BJ (cell line): ENCODE measurements at regions not wholly inside any gene's neighbourhood (a gene's known extent, or its start where the extent isn't known, plus 50 kb on each side); places are given as distances from the start of the nearest gene placed in this dataset.

Experiments
- CTCF ChIA-PET: fragments of 350-600 bp; formaldehyde crosslinking; extraction: SDS; loops from one replicate; lab custom pipeline; 2021; ENCODE audit warnings: antibody characterized with exemption, inconsistent platforms; lab: Yijun Ruan, JAX
- POLR2A ChIA-PET: fragments of 300-600 bp; sonication (Branson Sonifier 250); formaldehyde crosslinking; extraction: SDS; loops from one replicate; lab custom pipeline; 2021; ENCODE audit warnings: antibody characterized with exemption; lab: Charles Lee
- DNase-seq: peaks from one replicate; pipeline ENCODE4 v3.0.0-alpha.2; 2011; ENCODE audit warnings: low read depth
- H3K27me3 ChIP-seq: 2 replicates; pipeline ENCODE4 v1.6.0; 2011; ENCODE audit warnings: low read length; ENCODE audit not compliant: control insufficient read depth, insufficient read depth
- H3K36me3 ChIP-seq: 2 replicates; pipeline ENCODE4 v1.5.1; 2011; ENCODE audit warnings: low read length; ENCODE audit not compliant: control insufficient read depth, insufficient read depth
- H3K4me3 ChIP-seq: 2 replicates; pipeline ENCODE4 v1.5.1; 2011; ENCODE audit warnings: low read depth, mild to moderate bottlenecking, control low read depth, low read length
- CTCF ChIP-seq: IDR thresholded peaks from 2 replicates; pipeline ENCODE4 v1.5.1; 2011; ENCODE audit warnings: low read depth, mild to moderate bottlenecking, control low read depth, inconsistent platforms, low read length, moderate library complexity; ENCODE audit not compliant: insufficient read depth

- POLR2A ChIA-PET: no interaction called here
- Histone ChIP-seq H3K27me3 (no peaks in the 10 kb centered on the region), H3K4me3 (no peak overlapping the region), H3K36me3 (no peaks in the 10 kb centered on the region)
- no peak for DNase-seq
- TF ChIP-seq CTCF: no peak
- CTCF ChIA-PET: no interaction called here
These were observed 232.2 kb downstream of the IDS start for GRCh38 chrX:149272690-149273463.

GRCh38 chrX:149267878-149268813 is 237.0 kb downstream of the IDS start:
- DNase-seq: no peak
- Histone ChIP-seq H3K27me3 (no peaks in the 10 kb centered on the region), H3K36me3 (no peaks in the 10 kb centered on the region), H3K4me3 (no peak overlapping the region)
- ChIA-PET POLR2A (no interaction called here), CTCF (no interaction called here)
- no peak for TF ChIP-seq CTCF

- TF ChIP-seq CTCF: no peak
- no peak for DNase-seq
- no peaks in the 10 kb centered on the region for H3K27me3 ChIP-seq
- H3K36me3 ChIP-seq: no peaks in the 10 kb centered on the region
- H3K4me3 ChIP-seq: no peak overlapping the region
- ChIA-PET CTCF (no interaction called here), POLR2A (no interaction called here)
These were observed 243.0 kb downstream of the IDS start for GRCh38 chrX:149262086-149262485.

GRCh38 chrX:149259241-149259640 is 245.9 kb downstream of the IDS start:
- Histone ChIP-seq H3K36me3 (no peaks in the 10 kb centered on the region), H3K27me3 (no peaks in the 10 kb centered on the region), H3K4me3 (no peak overlapping the region)
- POLR2A ChIA-PET: no interaction called here
- no peak for TF ChIP-seq CTCF
- no peak for DNase-seq
- CTCF ChIA-PET: no interaction called here

GRCh38 chrX:149255860-149256259 is 249.2 kb downstream of the IDS start:
- ChIA-PET CTCF (no interaction called here), POLR2A (no interaction called here)
- TF ChIP-seq CTCF: no peak
- H3K36me3 ChIP-seq: no peaks in the 10 kb centered on the region
- no peaks in the 10 kb centered on the region for H3K27me3 ChIP-seq
- no peak for DNase-seq
- no peak overlapping the region for H3K4me3 ChIP-seq
